GM12878 (cell line): ENCODE measurements at regions not wholly inside any gene's neighbourhood (a gene's known extent, or its start where the extent isn't known, plus 50 kb on each side); places are given as distances from the start of the nearest gene placed in this dataset.

Source experiments
- ATAC-seq: fragments of 200-7000 bp; cut with Tn5 transposase; 3 replicates; pipeline ENCODE4 v1.9.1; 2020; ENCODE audit warnings: mild to moderate bottlenecking, moderate library complexity
- BruUV-seq: library from RNA; stranded (reverse); fragments of 400-500 nt; replicated peaks from 2 replicates; lab custom pipeline; 2021; lab: Mats Ljungman, UMichigan
- CTCF ChIA-PET: fragments of 300-600 bp; sonication (Branson Sonifier 250); formaldehyde crosslinking; extraction: SDS; loops from one replicate; lab custom pipeline; 2021; ENCODE audit warnings: inconsistent platforms; lab: Yijun Ruan, JAX
- POLR2A ChIA-PET: fragments of 350-600 bp; formaldehyde crosslinking; extraction: SDS; loops from one replicate; lab custom pipeline; 2021; ENCODE audit warnings: inconsistent platforms; lab: Charles Lee
- RAD21 ChIA-PET: fragments of 300-600 bp; sonication (Branson Sonifier 250); formaldehyde crosslinking; loops from one replicate; lab custom pipeline; 2023; ENCODE audit warnings: antibody characterized with exemption; ENCODE audit not compliant: unreplicated experiment; lab: Charles Lee
- SMC1A ChIA-PET: fragments of 300-600 bp; sonication (Branson Sonifier 250); formaldehyde crosslinking; loops from one replicate; lab custom pipeline; 2023; ENCODE audit not compliant: unreplicated experiment, uncharacterized antibody; lab: Charles Lee
- DNase-seq: peaks from one replicate; pipeline ENCODE4 v3.0.0-alpha.2; 2011; ENCODE audit warnings: low read depth, low spot score
- FAIRE-seq: peaks from 3 replicates; lab custom pipeline; 2011; peaks lifted over from hg19 to GRCh38; lab: Jason Lieb, UNC
- H2AFZ ChIP-seq: 2 replicates; pipeline ENCODE4 v1.6.0; 2011; ENCODE audit warnings: low read depth, low read length, control low read depth; ENCODE audit not compliant: control insufficient read depth
- H3K27ac ChIP-seq: 2 replicates; pipeline ENCODE4 v1.5.1; 2011; ENCODE audit warnings: control low read depth; ENCODE audit not compliant: control insufficient read depth, insufficient read depth
- H3K27me3 ChIP-seq, 2 experiments: replicated peaks in 1 of 2; 2 replicates each; pipeline versions ENCODE4 v1.6.0 to v1.6.1; 2011; ENCODE audit warnings: low read length in 1 of 2; ENCODE audit not compliant: control insufficient read depth in 2 of 2, insufficient read depth in 2 of 2
- H3K36me3 ChIP-seq, 2 experiments: 2 replicates each; pipeline ENCODE4 v1.5.1; 2011; ENCODE audit warnings: low read length in 1 of 2; ENCODE audit not compliant: control insufficient read depth in 2 of 2, insufficient read depth in 2 of 2
- H3K4me1 ChIP-seq: 2 replicates; pipeline ENCODE4 v1.6.1; 2011; ENCODE audit warnings: mild to moderate bottlenecking, low read length, moderate library complexity, mixed read lengths; ENCODE audit not compliant: control insufficient read depth, insufficient read depth
- H3K4me2 ChIP-seq: 2 replicates; pipeline ENCODE4 v1.6.0; 2011; ENCODE audit warnings: control low read depth; ENCODE audit not compliant: control insufficient read depth, insufficient read depth
- H3K4me3 ChIP-seq: fragments of 200-600 bp; sonication (generic); 2 replicates; pipeline ENCODE4 v1.5.1; 2016
- H3K79me2 ChIP-seq: 2 replicates; pipeline ENCODE4 v1.6.0; 2011; ENCODE audit warnings: low read length; ENCODE audit not compliant: control insufficient read depth, insufficient read depth
- H3K9ac ChIP-seq: 2 replicates; pipeline ENCODE4 v1.8.0; 2011; ENCODE audit warnings: low read length, control low read depth, mixed read lengths; ENCODE audit not compliant: control insufficient read depth, insufficient read depth
- H3K9me3 ChIP-seq: replicated peaks from 3 replicates; pipeline ENCODE4 v1.5.1; 2011; ENCODE audit warnings: mild to moderate bottlenecking, low read length; ENCODE audit not compliant: control insufficient read depth, insufficient read depth
- H4K20me1 ChIP-seq: 2 replicates; pipeline ENCODE4 v1.6.0; 2011; ENCODE audit not compliant: control insufficient read depth, insufficient read depth
- ESRRA ChIP-seq: IDR thresholded peaks from 2 replicates; pipeline ENCODE4 v1.6.1; 2012; ENCODE audit warnings: mild to moderate bottlenecking, low read length, improper control_type of control experiment
- HSF1 ChIP-seq: fragments of 150-350 bp; IDR thresholded peaks from 2 replicates; pipeline ENCODE4 v1.6.1; 2014; ENCODE audit warnings: mild to moderate bottlenecking, low read depth, low read length
- KLF5 ChIP-seq: fragments of 450-650 bp; IDR thresholded peaks from 2 replicates; pipeline ENCODE4 v1.6.1; 2014; ENCODE audit warnings: mild to moderate bottlenecking; ENCODE audit not compliant: partially characterized antibody
- MAX ChIP-seq: IDR thresholded peaks from 2 replicates; pipeline ENCODE4 v1.6.1; 2012; ENCODE audit warnings: low read depth, low read length, improper control_type of control experiment
- MLLT1 ChIP-seq: fragments of 450-650 bp; IDR thresholded peaks from 2 replicates; pipeline ENCODE4 v1.6.1; 2016; ENCODE audit warnings: mild to moderate bottlenecking
- MXI1 ChIP-seq: fragments of 150-350 bp; IDR thresholded peaks from 2 replicates; pipeline ENCODE4 v1.6.1; 2011; ENCODE audit warnings: low read depth, mild to moderate bottlenecking, inconsistent platforms, low read length, improper control_type of control experiment
- NR2F1 ChIP-seq: fragments of 450-650 bp; conservative IDR thresholded peaks from 2 replicates; pipeline ENCODE4 v1.6.1; 2017; ENCODE audit warnings: mild to moderate bottlenecking
- REST ChIP-seq: IDR thresholded peaks from 2 replicates; pipeline ENCODE4 v1.6.1; 2012; ENCODE audit warnings: mild to moderate bottlenecking, low read depth, low read length
- SIN3A ChIP-seq: IDR thresholded peaks from 2 replicates; pipeline ENCODE4 v1.6.1; 2012; ENCODE audit warnings: low read depth, low read length, improper control_type of control experiment
- SMAD5 ChIP-seq: IDR thresholded peaks from 2 replicates; pipeline ENCODE4 v1.6.1; 2016; ENCODE audit warnings: antibody characterized with exemption, low read depth
- STAT1 ChIP-seq: fragments of 450-650 bp; conservative IDR thresholded peaks from 2 replicates; pipeline ENCODE4 v1.6.1; 2014; ENCODE audit warnings: antibody characterized with exemption, mild to moderate bottlenecking
- TCF3 ChIP-seq: IDR thresholded peaks from 2 replicates; pipeline ENCODE4 v1.6.1; 2012; ENCODE audit warnings: low read depth, mild to moderate bottlenecking, low read length, borderline replicate concordance; ENCODE audit not compliant: insufficient read depth
- ZNF24 ChIP-seq: fragments of 450-650 bp; IDR thresholded peaks from 2 replicates; pipeline ENCODE4 v1.6.1; 2017; ENCODE audit warnings: antibody characterized with exemption, mild to moderate bottlenecking
- ZNF274 ChIP-seq: IDR thresholded peaks from one replicate; pipeline ENCODE4 v1.8.0; 2011; ENCODE audit not compliant: insufficient read length, insufficient read depth
- ZNF687 ChIP-seq: fragments of 450-650 bp; IDR thresholded peaks from 2 replicates; pipeline ENCODE4 v1.6.1; 2017; ENCODE audit warnings: mild to moderate bottlenecking, moderate library complexity
- WGBS: methylation state at CpG from one replicate; pipeline ENCODE4 v1.1.6; 2016; ENCODE audit warnings: low lambda C conversion rate; ENCODE audit not compliant: insufficient replicate concordance, insufficient coverage; ENCODE audit errors: missing lambda C conversion rate; 5-methylcytosine and 5-hydroxymethylcytosine counted together
- in situ Hi-C: fragments of 300-500 bp; cut with MboI; formaldehyde crosslinking; loops from 9 replicates; pipeline ENCODE4 v1.14.3; 2018; ENCODE audit warnings: mixed read lengths
- intact Hi-C: fragments of 100-400 bp; cut with micrococcal nuclease; formaldehyde crosslinking; loops from one replicate; pipeline ENCODE4 v1.14.2; 2022; ENCODE audit not compliant: unreplicated experiment

- Histone ChIP-seq H3K9me3 (no peaks in the 10 kb centered on the region), H3K4me1 (no peaks in the 10 kb centered on the region), H3K79me2 (no peaks in the 10 kb centered on the region), H3K27ac (no peak overlapping the region), H2AFZ (no peak overlapping the region), H3K4me3 (no peak overlapping the region), H3K27me3 (no peaks in the 10 kb centered on the region), H3K9ac (no peak overlapping the region), H3K36me3 (no peaks in the 10 kb centered on the region), H3K4me2 (no peak overlapping the region), H4K20me1 (no peaks in the 10 kb centered on the region)
- POLR2A ChIA-PET, result no interaction called here
- RAD21 ChIA-PET, result no interaction called here
- DNase-seq, result no peak
- no peak for ATAC-seq
- in situ Hi-C loops (no loop called here), intact Hi-C loops (no loop called here)
- 31% methylated on average over 2 of the region's 2 CpGs for WGBS
- FAIRE-seq, result no peak
- CTCF ChIA-PET, result interaction anchor here (0.5 to 1.8 kb wide), 2 partner anchors 12 to 456 kb away, joined by 3 to 4 read pairs; no protein-coding TSS in a partner anchor
- SMC1A ChIA-PET, result interaction anchor here (0.6 to 1.0 kb wide), 2 partner anchors 8 to 16 kb away, joined by 3 read pairs; no protein-coding TSS in a partner anchor
- no TSS peak for BruUV-seq
- TF ChIP-seq ZNF24, result no peak
- no peak for TF ChIP-seq MXI1
- no peak for TF ChIP-seq HSF1
- TF ChIP-seq REST, result no peak
- TF ChIP-seq MAX, result no peak
- TF ChIP-seq STAT1, result no peak
- no peak for TF ChIP-seq ZNF274
- no peak for TF ChIP-seq NR2F1
- TF ChIP-seq SMAD5, result no peak
- no peak for TF ChIP-seq KLF5
- no peak for TF ChIP-seq TCF3
- TF ChIP-seq ZNF687, result no peak
- no peak for TF ChIP-seq MLLT1
- TF ChIP-seq SIN3A, result no peak
- TF ChIP-seq ESRRA, result no peak
Measured at GRCh38 chr11:123318623-123319022, 111.4 kb upstream of the GRAMD1B start.
